GM18502 (cell line): ENCODE measurements at regions not wholly inside any gene's neighbourhood (a gene's known extent, or its start where the extent isn't known, plus 50 kb on each side); places are given as distances from the start of the nearest gene placed in this dataset.
"Not testable (repeated sequence)": the region's sequence is repeated elsewhere in the genome, so short reads cannot be mapped to it uniquely, and the experiment has no call there.

Source experiments
- ATAC-seq: cut with Tn5 transposase; IDR thresholded peaks from one replicate; pipeline ENCODE4 v1.9.1; 2021; ENCODE audit warnings: mild to moderate bottlenecking; ENCODE audit not compliant: unreplicated experiment, poor library complexity

DNA sequence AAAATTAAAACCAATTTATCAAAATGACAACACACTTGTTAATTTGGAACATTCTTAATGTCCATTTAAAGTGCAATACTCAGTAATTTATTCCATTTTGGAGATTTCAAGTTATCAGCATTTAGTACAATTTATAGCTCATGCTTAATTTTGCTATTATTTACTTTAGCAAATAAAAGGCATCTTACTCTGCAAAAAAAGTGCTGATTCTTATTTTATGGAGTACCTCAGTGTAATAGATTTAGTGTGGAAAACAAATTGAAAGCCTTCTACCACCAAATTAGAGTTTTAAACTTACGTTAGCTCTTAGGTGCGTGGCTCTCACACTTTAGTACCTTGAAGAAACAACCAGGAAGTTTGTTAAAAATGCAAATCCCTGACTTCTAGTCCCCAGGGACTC lies 208.4 kb upstream of the NRIP1 start:
- ATAC-seq = no peak

DNA sequence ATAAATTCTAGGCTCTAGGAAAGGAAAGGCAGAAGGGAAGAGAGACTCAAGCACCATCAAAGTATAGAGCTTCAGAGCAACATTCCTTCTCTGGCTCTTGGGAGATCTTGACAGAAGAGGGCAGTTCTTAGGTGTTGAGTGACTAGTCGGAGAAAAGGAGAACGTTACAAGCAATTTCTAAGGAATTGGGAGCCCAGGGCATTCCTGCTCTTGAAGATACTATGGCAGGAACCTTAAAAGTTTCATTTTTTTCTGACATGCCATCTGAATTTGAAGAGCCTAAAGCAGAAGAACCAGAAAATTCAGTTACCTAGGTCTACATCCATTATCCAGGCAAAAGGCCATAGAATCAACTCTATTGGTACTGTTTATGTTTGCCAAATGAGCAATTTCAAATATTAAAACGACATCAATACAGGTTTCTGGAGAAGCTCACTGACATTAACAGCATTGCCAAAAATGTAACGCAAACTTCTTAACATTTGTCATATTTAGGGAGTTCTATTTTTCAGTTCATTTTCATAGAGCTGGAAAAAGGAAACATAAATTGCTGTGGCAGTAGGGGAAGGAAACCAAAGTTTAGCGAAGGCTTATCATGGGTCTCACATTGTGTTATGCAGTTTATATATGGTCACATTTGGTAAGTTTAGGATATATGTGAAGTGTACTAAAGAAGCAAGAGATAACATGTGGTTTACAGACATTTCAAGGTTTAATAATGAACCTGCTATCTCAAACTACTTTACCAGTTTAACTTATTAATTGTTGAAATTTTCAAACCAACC lies 210.1 kb upstream of the NRIP1 start:
- no peak for ATAC-seq

- ATAC-seq = no peak
Measured at GRCh38 chr21:15275615-15276235, 210.9 kb upstream of the NRIP1 start.

GRCh38 chr21:15276243-15276642 lies 211.4 kb upstream of the NRIP1 start:
- ATAC-seq = no peak

- no peak for ATAC-seq
Measured at GRCh38 chr21:15277466-15277865, 212.7 kb upstream of the NRIP1 start.

DNA sequence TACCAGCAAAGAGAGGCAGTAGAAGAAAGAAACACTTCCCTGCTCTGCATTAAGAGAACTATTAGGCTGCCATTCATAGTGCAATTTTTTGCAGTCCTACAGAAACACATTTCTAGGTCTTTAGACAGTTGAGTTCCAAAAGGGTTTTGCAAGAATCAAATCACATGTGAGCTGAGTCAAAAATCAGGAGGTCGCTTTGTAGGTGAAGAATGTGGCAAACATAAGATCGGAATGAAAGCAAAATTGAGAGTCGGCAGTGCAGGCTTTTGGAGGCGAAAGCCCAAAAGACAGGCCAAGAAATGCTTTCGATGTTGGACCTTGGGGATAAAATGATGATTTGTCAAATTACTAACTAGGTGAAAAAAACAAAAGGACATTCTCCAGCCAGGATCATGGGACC lies 213.5 kb upstream of the NRIP1 start:
- no peak for ATAC-seq

- ATAC-seq = no peak
Measured at GRCh38 chr21:15278851-15279250, 214.1 kb upstream of the NRIP1 start.

GRCh38 chr21:15279482-15279881 lies 214.7 kb upstream of the NRIP1 start:
- no peak for ATAC-seq

DNA sequence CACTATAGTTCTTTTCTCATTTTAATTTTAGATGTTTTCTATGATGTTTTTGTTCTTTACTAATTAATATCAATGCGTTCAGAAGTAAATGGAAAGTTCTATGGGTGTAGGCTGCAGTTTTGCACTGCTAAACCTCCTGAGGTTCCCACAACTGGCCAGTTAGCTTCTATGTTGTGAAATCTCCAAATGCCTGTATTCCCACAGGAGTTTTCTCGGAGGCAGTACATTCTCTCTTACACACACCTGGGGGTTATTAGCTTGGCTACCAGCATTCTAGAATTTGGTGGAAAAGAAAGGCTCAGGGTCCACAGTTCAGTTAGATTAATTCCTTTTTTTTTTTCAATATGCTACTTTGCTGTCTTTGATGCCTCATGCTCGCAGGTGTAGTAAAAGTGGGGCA lies 216.9 kb upstream of the NRIP1 start:
- ATAC-seq = no peak

- no peak for ATAC-seq
Measured at GRCh38 chr21:15282665-15283064, 217.9 kb upstream of the NRIP1 start.

GRCh38 chr21:15283138-15283537 lies 218.3 kb upstream of the NRIP1 start:
- no peak for ATAC-seq

- no peak for ATAC-seq
Measured at GRCh38 chr21:15283789-15284188, 219.0 kb upstream of the NRIP1 start.

DNA sequence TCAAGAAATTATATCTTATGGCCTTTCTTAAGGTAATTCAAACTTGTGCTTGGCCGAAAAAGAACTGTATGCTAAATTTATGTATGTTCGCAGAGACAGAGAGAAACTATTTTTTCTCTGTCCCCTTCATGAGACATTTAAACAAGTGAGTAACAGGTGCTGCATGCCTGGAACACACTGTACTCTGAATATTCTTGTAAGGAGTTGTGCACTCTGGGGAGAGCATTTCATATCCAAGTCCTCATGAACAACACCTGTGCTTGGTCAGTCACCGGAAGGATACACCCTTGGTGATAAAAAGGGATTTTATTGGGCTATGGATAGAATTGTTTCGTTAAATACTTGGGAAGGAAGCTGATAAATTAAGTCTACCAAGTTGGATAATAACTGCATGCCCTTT lies 220.8 kb upstream of the NRIP1 start:
- ATAC-seq = no peak

GRCh38 chr21:15289246-15289645 lies 224.4 kb upstream of the NRIP1 start:
- ATAC-seq = no peak

GRCh38 chr21:15289896-15290841 lies 225.4 kb upstream of the NRIP1 start:
- ATAC-seq = no peak

DNA sequence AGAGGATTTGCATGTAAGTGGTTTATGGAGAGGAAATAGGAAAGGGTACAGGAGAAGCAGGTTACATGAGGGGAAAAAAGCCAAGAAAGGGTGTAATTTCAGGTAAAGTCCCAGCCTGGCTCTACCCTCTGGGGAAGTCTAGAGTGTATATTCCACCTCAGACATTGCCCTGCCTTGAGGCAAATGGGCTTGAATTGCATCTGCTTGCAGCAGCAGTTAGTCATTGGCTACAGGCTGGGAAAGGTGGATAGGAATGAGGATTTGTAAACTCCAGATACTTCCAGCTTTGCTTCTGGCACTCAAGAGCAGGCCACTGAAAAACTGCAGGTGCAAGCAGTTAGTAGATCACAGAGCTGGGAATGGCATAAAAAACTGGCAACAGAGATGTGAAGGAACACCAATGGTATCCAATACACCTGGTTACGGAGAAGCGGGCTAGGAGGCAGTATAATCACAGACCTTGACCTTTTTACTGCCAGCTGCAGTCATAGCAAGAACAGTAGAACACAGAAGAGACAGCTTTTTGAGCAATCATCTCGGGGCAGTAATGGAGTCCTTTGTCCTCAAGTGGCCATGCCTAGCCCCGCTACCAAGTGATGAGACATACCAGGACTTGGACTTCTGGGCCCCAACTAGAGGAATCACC lies 226.9 kb upstream of the NRIP1 start:
- ATAC-seq = no peak

DNA sequence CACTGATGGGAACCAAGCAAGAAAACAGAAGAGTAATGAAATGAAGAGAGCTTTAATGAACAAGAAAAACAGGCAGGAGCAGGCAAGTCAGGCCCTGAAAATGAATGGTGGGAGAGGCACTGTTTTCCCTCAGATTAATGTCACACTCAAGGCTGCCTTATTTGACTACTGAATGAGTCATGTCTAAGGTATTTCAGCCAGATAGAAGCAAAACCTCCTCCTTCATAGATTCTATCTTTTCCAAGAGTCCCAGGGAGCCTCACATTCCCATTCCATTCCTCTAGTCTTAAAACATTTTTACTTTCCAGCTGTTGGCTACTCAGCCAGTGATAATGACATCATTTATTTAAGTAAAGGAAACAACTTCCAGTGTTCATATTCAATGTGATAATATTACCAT lies 228.4 kb upstream of the NRIP1 start:
- ATAC-seq = no peak

- no peak for ATAC-seq
Measured at GRCh38 chr21:15295875-15296274, 231.1 kb upstream of the NRIP1 start.

DNA sequence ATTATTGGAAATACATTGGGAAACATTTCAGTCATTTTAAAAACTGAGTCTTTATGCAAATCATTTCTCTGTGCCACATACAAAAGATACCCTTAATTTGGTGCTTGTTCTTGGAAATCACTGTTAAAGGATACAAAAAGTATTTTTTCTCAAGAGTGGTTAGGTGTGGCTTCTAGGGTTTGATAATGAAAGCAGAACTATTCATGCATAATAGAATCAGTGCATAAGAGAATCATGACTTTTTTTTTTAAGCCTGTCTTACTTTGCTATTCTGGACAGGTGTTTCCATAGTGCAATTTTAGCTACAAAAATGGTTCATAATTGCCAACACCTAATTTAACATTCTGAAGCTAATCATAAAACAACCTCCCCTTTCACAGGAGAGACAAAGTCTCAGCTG lies 233.0 kb upstream of the NRIP1 start:
- ATAC-seq = no peak

DNA sequence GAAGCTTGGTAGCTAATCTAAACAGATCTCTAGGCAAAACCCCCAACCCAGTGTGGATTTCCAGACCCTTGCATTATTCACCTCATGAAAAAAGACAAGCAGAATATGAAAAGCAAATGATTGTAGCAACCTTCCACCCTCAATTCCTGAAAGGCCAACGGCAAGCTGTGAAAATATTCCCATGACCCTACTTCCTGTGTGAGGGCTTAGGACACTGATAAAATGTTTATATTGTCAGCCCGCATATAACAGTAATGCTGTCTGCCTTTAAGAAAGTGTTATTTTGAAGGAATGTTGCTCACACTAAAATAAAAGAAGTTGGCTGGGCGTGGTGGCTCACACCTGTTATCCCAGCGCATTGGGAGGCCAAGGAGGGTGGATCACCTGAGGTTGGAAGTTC lies 233.5 kb upstream of the NRIP1 start:
- ATAC-seq = no peak

DNA sequence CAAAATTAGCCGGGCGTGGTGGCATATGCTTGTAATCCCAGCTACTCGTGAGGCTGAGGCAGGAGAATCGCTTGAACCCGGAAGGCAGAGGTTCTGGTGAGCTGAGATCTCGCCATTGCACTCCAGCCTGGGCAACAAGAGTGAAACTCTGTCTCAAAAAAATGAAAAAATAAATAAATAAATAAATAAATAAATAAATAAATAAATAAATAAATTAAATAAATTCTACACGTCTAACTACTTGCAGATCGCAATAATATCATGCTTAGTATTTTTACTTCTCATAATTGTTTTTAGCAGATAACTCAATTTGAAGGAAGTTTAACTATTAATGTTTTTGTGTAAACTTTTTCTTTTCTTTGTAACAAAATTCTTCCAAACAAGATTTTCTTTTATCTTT lies 234.0 kb upstream of the NRIP1 start:
- not testable (repeated sequence) for ATAC-seq
